HS-27A (cell line): ENCODE measurements at regions not wholly inside any gene's neighbourhood (a gene's known extent, or its start where the extent isn't known, plus 50 kb on each side); places are given as distances from the start of the nearest gene placed in this dataset.

Source experiments
- DNase-seq: peaks from one replicate; pipeline ENCODE4 v3.0.0-alpha.2; 2012; ENCODE audit warnings: low read depth, missing footprints

DNA sequence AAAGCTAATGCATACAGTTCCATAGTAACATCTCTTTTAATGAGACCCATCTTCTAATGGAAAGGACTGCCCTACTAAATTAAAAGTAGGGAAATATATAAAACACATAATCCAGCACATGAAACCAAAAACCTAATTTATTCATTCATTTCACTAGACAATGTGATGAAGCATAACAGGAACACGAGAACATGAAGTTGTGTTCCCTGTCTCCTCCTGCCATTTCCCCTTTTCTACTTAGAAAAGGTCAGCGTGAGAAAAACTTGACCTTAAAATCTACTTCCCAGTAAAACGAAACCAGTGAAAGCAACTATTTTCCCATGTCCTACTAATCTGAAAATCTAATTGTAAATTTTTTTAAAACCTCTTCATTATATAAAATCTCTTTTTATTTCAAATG is 847.5 kb downstream of the TLE1 start:
- DNase-seq, result no peak

GRCh38 chr9:80839821-80840675 is 849.3 kb downstream of the TLE1 start:
- no peak for DNase-seq

DNA sequence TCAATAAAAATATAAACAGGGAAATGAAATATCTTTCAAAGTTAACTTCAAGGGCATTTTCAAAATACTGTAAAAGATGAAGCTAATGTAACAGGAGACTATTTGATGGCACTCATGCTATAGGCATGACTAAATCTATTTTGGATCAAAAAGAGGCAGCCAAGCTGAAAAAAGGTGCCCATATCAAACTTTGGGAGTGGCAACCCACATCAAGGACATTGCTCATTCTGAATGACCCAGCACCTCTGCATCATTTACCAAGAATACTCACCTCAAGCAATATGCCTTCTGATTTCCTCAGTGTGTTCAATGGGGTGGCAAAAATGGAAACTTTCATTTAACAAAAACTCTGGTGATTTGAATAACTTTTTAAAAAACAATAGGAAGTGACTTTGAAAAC is 853.3 kb downstream of the TLE1 start:
- no peak for DNase-seq

- DNase-seq, result no peak
Measured at GRCh38 chr9:80831751-80832150, 857.6 kb downstream of the TLE1 start.

GRCh38 chr9:80811656-80812055 is 877.7 kb downstream of the TLE1 start:
- DNase-seq, result no peak

GRCh38 chr9:80811003-80811402 is 878.3 kb downstream of the TLE1 start:
- DNase-seq, result no peak

- no peak for DNase-seq
Measured at GRCh38 chr9:80806671-80807070, 882.7 kb downstream of the TLE1 start.

DNA sequence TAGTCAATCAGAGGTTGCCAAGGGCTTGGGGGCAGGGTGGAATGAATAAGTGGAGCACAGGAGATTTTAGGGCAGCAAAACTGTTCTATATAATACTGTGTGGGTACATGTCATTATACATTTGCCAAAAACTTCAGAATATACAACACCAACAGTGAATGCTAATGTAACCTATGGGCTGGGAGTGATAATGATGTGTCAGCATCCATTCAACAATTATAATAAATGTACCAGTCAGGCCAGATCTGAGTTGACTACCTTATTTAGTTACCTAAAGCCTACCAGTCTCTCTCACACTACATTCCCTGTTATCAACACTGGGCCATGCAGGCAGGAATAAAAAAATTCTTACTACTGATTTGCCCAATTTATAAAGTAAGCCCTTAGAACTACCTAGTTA is 884.5 kb downstream of the TLE1 start:
- no peak for DNase-seq

DNA sequence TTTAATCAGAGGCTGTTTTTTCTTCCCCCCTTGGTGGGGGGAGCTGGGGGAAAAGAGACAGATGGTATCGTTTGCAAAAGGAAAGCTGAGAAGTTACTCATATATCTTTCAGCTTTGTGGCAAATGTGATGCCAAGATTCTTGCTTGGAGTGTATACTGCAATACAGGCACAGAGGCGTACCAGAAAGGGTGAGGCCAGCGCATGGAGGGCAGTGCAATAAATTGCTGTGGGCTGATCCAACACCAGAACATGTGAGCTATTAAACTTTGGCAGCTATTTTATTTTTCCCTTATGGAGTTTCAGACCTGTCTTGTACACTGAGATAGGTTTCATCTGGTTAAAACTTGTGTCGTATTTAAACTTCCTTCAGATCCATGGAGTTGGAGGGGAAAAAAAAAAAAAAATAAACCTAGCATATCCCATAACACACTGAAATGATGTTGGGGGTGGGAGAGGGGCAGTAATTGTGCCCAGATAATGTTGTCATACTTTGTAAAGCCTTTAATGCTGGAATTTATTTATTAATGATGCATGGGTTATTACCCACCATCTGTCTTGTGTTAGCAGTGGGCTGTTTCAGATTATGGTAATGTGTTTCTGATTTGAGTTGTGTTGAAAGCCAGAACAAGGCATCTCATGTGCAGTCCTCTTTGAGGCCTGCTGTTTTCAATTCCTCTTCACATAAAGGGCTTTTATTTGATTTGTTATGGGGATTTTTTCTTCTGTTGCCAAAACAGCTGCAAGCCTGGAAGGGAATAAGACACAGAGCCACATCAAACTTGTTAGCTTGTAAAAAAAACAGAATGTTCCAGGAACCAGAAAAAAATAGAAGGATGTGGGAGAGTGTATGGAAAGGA is 891.3 kb downstream of the TLE1 start:
- DNase-seq, result no peak

- no peak for DNase-seq
Measured at GRCh38 chr9:80797101-80797829, 892.1 kb downstream of the TLE1 start.

DNA sequence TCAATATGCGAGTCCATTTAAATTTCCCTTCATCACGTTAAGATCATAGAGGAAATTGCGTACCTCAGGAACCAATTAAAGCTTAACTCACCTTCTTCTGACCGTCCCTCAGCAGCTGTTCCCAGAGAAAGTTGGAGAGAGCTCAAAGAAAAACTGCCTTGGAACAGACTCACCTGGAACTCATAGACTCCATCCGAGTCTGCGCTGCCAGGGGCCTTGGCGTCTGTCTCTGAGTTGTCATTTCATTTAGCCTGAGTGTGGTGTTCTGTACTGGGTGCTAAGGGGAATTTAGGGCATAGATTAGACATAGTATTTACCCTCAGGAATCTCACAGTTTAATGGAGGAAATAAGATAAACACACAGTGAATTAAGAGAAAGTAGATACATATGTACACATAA is 892.7 kb downstream of the TLE1 start:
- DNase-seq, result no peak

DNA sequence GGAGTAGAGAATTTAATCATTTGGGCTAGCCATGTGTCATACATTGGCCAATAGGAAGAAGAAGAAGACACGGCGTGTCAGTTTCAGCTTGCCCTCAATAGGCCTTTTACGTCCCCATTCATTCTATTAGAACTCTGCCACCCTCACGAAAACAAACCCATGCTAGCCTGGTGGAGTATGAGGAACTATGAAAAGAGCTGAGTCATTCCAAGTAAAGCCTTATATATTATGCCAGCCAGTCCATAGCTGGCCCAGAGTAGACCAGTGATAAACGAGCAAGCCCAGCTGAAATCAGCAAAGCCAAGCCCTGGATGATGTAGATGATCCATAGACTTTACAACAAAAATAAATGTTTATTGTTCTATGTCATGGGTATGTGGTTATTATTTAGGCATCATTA is 895.1 kb downstream of the TLE1 start:
- DNase-seq, result no peak

- DNase-seq, result no peak
Measured at GRCh38 chr9:80793706-80794105, 895.6 kb downstream of the TLE1 start.

GRCh38 chr9:80792726-80793125 is 896.6 kb downstream of the TLE1 start:
- no peak for DNase-seq

DNA sequence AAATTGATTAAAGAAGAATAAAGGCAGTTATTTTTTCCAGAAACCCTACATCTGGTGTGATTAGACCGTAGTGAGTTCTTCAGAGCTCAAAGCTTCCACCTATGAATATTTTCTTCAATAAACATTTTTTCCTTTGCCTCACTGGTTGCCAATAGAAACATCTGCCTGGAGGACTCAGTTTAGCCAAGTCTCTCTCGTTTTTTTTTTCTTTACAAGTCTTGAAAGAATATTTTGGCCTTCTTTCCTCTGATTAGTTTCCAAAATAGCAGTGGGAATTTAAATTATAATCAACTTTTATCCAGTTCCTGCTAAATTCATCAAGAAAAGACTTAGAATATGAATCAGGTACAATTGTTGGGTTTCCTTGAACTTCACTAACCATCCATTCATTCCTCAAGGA is 897.5 kb downstream of the TLE1 start:
- DNase-seq, result no peak

GRCh38 chr9:80790764-80791163 is 898.6 kb downstream of the TLE1 start:
- no peak for DNase-seq

DNA sequence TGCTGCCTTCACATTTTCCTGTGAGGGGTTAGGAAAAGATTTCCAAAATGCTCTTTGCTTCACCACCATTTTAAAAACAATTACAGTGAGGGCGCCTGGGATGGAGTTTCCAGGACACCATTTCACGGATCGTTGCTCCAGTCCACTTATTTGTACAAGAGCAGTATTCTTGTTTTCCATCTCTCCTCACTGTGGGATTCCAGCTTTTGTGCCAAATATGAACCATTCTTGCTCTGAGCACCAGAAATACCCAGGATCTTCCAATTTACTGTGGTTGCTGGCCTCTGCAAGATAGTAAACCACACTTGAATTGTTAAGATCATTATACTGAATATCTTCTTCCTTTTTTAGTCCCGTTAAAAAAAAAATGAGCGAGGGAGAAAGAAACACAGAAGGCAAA is 899.5 kb downstream of the TLE1 start:
- DNase-seq, result no peak

DNA sequence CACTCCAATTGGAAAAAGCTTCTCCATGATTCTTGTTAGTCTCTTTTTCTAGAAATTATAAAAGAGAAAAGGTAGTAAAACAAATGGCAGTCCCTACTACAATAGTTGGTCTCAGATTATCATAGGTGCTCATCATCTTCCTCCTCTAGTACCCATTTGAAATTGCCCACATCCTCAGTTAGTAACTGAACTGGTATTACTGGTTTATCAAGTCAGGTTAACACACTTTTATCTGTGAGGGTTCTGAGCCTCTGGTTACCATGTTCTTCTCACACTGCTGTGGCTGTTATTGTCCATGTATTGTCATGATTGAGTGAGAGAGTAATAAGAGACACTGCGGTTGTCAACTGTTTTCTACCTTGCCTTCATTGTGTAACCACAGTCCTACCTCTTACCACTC is 901.7 kb downstream of the TLE1 start:
- no peak for DNase-seq

DNA sequence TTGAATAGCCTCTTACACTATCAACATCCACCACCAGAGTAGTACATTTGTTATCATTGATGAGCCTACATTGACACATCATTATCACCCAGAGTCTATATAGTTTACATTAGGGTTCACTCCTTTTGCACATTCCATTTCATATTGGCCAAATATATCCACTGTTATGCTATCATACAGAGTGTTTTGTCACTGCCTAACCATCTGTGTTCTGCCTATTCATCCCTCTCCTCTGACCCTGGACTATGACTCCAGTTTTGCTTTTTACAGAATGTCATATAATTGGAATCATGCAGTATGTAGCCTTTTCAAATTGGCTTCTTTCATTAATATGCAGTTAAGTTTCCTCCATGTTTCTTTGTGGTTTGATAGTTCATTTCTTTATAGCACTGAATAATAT is 904.7 kb downstream of the TLE1 start:
- DNase-seq, result no peak

DNA sequence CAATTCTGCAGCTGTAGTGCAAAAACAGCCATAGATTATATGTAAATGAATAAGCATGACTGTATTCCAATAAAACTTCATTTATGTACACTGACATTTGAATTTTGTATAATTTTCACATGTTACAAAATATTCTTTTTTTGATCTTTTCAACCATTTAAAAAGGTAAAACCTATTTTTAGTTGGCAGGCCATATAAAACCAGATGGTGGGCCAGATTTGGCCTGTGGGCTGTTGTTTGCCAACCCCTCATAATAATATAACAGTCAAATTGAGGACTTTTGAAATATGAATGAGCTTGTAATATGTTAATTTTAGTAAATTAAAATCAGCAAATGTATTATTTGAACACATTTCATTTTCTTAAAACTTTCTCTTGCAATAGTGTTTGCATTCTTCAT is 913.4 kb downstream of the TLE1 start:
- no peak for DNase-seq

GRCh38 chr9:80775530-80775929 is 913.8 kb downstream of the TLE1 start:
- peak; percentile 17 for DNase-seq

GRCh38 chr9:80771555-80772347 is 917.6 kb downstream of the TLE1 start:
- DNase-seq, result no peak
